ENCODE measurements at regions not wholly inside any gene's neighbourhood (a gene's known extent, or its start where the extent isn't known, plus 50 kb on each side); places are given as distances from the start of the nearest gene placed in this dataset.

GRCh38 chrX:63551856-63552255, 200.7 kb upstream of the SPIN4 start:
- no peak overlapping the region for H2BK5ac ChIP-seq (ENCODE audit: low read depth, low read length)
- H3K4me2 ChIP-seq (ENCODE audit: insufficient read depth in 1 of 2, low read depth in 2 of 2, low read length in 2 of 2), result no peak overlapping the region
- H3K56ac ChIP-seq (replicated peaks; ENCODE audit: insufficient read length, low read depth, low read length), result no peak overlapping the region
- WGBS, 2 experiments (ENCODE audit: extremely low coverage in 1 of 2, insufficient coverage in 1 of 2, insufficient read length in 1 of 2, insufficient replicate concordance in 2 of 2, low coverage in 1 of 2, low lambda C conversion rate in 2 of 2, missing lambda C conversion rate in 1 of 2), result 93% methylated on average over 3 of the region's 3 CpGs; no CpG with 5 or more reads in 1 of the 2 experiments
- no peaks in the 10 kb centered on the region; a peak in 2 of 4 replicates for H3K79me2 ChIP-seq (ENCODE audit: control insufficient read depth in 1 of 2, insufficient read depth in 2 of 2, low read length in 2 of 2)
- ChIA-PET POLR2A (ENCODE audit: partially characterized antibody) (no interaction called here), CTCF (ENCODE audit: partially characterized antibody) (no interaction called here)
- TF ChIP-seq NANOG (IDR thresholded peaks at IDR 0.05; ENCODE audit: insufficient read depth, low read depth, low read length, poor library complexity, severe bottlenecking), result no peak
- TF ChIP-seq CEBPB (IDR thresholded peaks at IDR 0.05; ENCODE audit: low read depth, low read length), result peak; percentile 52; the same call in 1 of the 2 replicates
- TF ChIP-seq TAF7 (optimal IDR thresholded peaks at IDR 0.05; ENCODE audit: borderline replicate concordance, low read depth, low read length), result no peak
- no peak for TF ChIP-seq GABPA (IDR thresholded peaks at IDR 0.05; ENCODE audit: borderline replicate concordance, insufficient read depth, low read length)
- no peak for TF ChIP-seq SP1 (IDR thresholded peaks at IDR 0.05; ENCODE audit: low read depth, low read length)
- no peak for TF ChIP-seq E2F6 (IDR thresholded peaks at IDR 0.05)
- no peak for TF ChIP-seq PHF8 (conservative IDR thresholded peaks at IDR 0.05; ENCODE audit: low read depth, low read length)
- no peak for FAIRE-seq
- peaks cover 0 to 5% of the 10 kb centered on the region in 2 experiments; a peak in 1 of 4 replicates for H3K9me3 ChIP-seq (ENCODE audit: insufficient read depth in 2 of 2, low read depth in 1 of 2, low read length in 1 of 2)
- no peak overlapping the region for H3K23ac ChIP-seq (ENCODE audit: insufficient read length)
- no peak overlapping the region for H2AFZ ChIP-seq (ENCODE audit: low read length)
- no peak overlapping the region for H3K4me3 ChIP-seq (ENCODE audit: extremely low read depth in 1 of 4, insufficient read depth in 2 of 4, low read depth in 3 of 4, low read length in 4 of 4)
- H3K14ac ChIP-seq (ENCODE audit: insufficient read length), result no peak overlapping the region
- DNase-seq (ENCODE audit: low read depth in 1 of 2, low spot score in 2 of 2), result no peak
- no peak overlapping the region for H3K4ac ChIP-seq (replicated peaks; ENCODE audit: insufficient read length, low read depth, low read length)
- H3K27ac ChIP-seq (ENCODE audit: low read depth, low read length), result no peak overlapping the region
- H2AK5ac ChIP-seq (ENCODE audit: low read depth, low read length), result no peak overlapping the region
- H4K8ac ChIP-seq (ENCODE audit: extremely low read depth, insufficient read depth, low read length), result no peak overlapping the region
- H2BK12ac ChIP-seq (ENCODE audit: low read depth, low read length), result no peak overlapping the region
- no peak overlapping the region for H2BK15ac ChIP-seq (ENCODE audit: low read length)
- no peaks in the 10 kb centered on the region for H3K27me3 ChIP-seq (replicated peaks in 1 of 4; ENCODE audit: control insufficient read depth in 3 of 4, extremely low read depth in 1 of 4, insufficient read depth in 3 of 4, low read length in 3 of 4)
- no peak overlapping the region for H4K5ac ChIP-seq (ENCODE audit: insufficient read length, low read depth, low read length)
- no peaks in the 10 kb centered on the region for H3K4me1 ChIP-seq (replicated peaks in 1 of 4; ENCODE audit: control insufficient read depth in 3 of 4, insufficient read depth in 4 of 4, low read length in 3 of 4)
- no peak overlapping the region for H4K91ac ChIP-seq (replicated peaks; ENCODE audit: insufficient read length, low read length)
- H3K23me2 ChIP-seq (ENCODE audit: low read depth, low read length), result no peaks in the 10 kb centered on the region
- H3K18ac ChIP-seq (ENCODE audit: extremely low read depth, low read length), result no peak overlapping the region
- H3K79me1 ChIP-seq (ENCODE audit: low read depth, low read length), result no peaks in the 10 kb centered on the region
- H3K9ac ChIP-seq (replicated peaks in 1 of 4; ENCODE audit: extremely low read depth in 1 of 4, low read depth in 3 of 4, low read length in 3 of 4), result no peak overlapping the region
- no peak overlapping the region for H2BK20ac ChIP-seq (ENCODE audit: low read length)
- H4K20me1 ChIP-seq (replicated peaks in 1 of 2; ENCODE audit: control insufficient read depth in 1 of 2, insufficient read depth in 2 of 2, low read length in 2 of 2), result no peaks in the 10 kb centered on the region
- no peaks in the 10 kb centered on the region for H3K36me3 ChIP-seq (ENCODE audit: control insufficient read depth in 2 of 4, insufficient read depth in 4 of 4, low read length in 3 of 4)
- no peak overlapping the region for H2BK120ac ChIP-seq (replicated peaks; ENCODE audit: low read depth, low read length)
